Lung (tissue), 11 donors: ENCODE measurements at regions not wholly inside any gene's neighbourhood (a gene's known extent, or its start where the extent isn't known, plus 50 kb on each side); places are given as distances from the start of the nearest gene placed in this dataset.

Experiments
- ATAC-seq: fragments of 200-7000 bp; cut with Tn5 transposase; one replicate; pipeline ENCODE4 v1.9.1; 2020; ENCODE audit warnings: moderate number of reproducible peaks; ENCODE audit not compliant: insufficient read depth, low FRiP score
- DNase-seq, 3 donors: peaks; one replicate each; pipeline ENCODE4 v3.0.0-alpha.2; 2013 to 2017
- H3K27ac ChIP-seq, 2 donors: one replicate each; pipeline ENCODE4 v1.5.1; 2013; ENCODE audit warnings: mild to moderate bottlenecking in 2 of 2, moderate library complexity in 2 of 2, control low read depth in 1 of 2, inconsistent platforms in 1 of 2, low read depth in 1 of 2, low read length in 1 of 2
- H3K27me3 ChIP-seq, 3 donors: one replicate each; pipeline ENCODE4 v1.5.1; 2013; ENCODE audit warnings: low read length in 2 of 3; ENCODE audit not compliant: control insufficient read depth in 3 of 3, insufficient read depth in 3 of 3
- H3K36me3 ChIP-seq, 4 donors: one replicate each; pipeline ENCODE4 v1.5.1; 2013; ENCODE audit warnings: low read length in 4 of 4, mild to moderate bottlenecking in 1 of 4, moderate library complexity in 1 of 4; ENCODE audit not compliant: control insufficient read depth in 4 of 4, insufficient read depth in 4 of 4
- H3K4me1 ChIP-seq, 5 donors: one replicate each; pipeline ENCODE4 v1.5.1; 2013; ENCODE audit warnings: low read length in 5 of 5, mild to moderate bottlenecking in 2 of 5, moderate library complexity in 1 of 5; ENCODE audit not compliant: control insufficient read depth in 5 of 5, insufficient read depth in 5 of 5
- H3K4me3 ChIP-seq: one replicate; pipeline ENCODE4 v1.5.1; 2013; ENCODE audit warnings: mild to moderate bottlenecking, control low read depth, moderate library complexity
- H3K9ac ChIP-seq, 2 donors: one replicate each; pipeline ENCODE4 v1.5.1; 2013; ENCODE audit warnings: low read length in 2 of 2, control low read depth in 1 of 2; ENCODE audit not compliant: insufficient read depth in 1 of 2
- H3K9me3 ChIP-seq, 4 donors: one replicate each; pipeline ENCODE4 v1.5.1; 2013; ENCODE audit warnings: low read length in 3 of 4, mild to moderate bottlenecking in 1 of 4, moderate library complexity in 1 of 4; ENCODE audit not compliant: control insufficient read depth in 4 of 4, insufficient read depth in 3 of 4
- CTCF ChIP-seq: IDR thresholded peaks from 2 replicates; pipeline ENCODE4 v1.5.1; 2012; ENCODE audit warnings: mild to moderate bottlenecking; ENCODE audit errors: control extremely low read depth, extremely low read depth
- WGBS, 2 donors: extraction: QIAGEN DNeasy Blood & Tissue Kit; methylation state at CpG; one replicate each; pipeline ENCODE4 v1.1.7; 2013; 5-methylcytosine and 5-hydroxymethylcytosine counted together
- donor health status: control.
- donor health status: control.
- donor health status: Bipolar disorder and iron deficiency.
- donor health status: healthy.
- donor health status: DM: yes; HTN: yes; CAD: no.

DNA sequence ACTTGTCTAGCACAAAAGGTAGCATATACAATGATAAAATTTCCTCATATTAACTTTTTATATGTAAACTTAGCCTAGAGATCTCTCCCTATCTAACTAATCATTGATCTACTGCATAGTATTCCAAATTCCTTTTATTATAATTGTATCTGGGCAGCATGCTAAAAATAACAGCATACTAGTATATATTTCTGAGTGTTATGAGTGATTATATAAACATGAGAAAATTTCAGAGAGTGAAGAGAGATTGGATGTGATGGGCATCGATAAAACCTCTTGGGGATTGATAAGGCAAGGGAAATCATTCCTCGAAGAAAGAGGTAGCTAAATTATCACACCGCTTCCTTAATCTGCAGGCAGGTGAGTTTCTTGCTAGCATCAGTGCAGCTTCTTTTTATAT, 158.2 kb downstream of the HMHB1 start:
- H3K27ac ChIP-seq = no peak overlapping the region
- no peak for DNase-seq
- no peaks in the 10 kb centered on the region for H3K4me1 ChIP-seq
- ATAC-seq = no peak
- H3K36me3 ChIP-seq = no peaks in the 10 kb centered on the region
- no peak overlapping the region for H3K9ac ChIP-seq
- TF ChIP-seq CTCF = no peak
- 74 to 81% methylated on average over 3 of the region's 3 CpGs for WGBS, 2 donors
- H3K9me3 ChIP-seq = no peaks in the 10 kb centered on the region
- no peak overlapping the region for H3K4me3 ChIP-seq
- H3K27me3 ChIP-seq = no peaks in the 10 kb centered on the region

DNA sequence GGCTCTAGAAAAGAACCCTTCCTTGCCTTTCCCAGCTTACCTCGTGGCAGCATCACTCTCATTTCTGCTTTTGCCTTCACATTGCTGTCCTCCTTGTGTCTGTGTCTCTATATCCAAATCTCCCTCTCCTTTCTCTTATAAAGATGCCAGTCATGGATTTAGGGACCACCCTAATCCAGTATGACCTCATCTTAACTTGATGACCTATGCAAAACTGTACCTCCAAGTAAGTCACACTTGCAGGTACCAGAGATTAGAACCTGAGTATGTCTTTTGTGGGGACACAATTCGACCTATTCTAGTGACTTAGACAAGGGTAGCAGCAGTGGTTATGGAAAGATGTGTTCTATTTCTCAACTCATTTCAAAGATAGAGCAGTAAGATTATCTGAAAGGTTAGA, 160.1 kb downstream of the HMHB1 start:
- no peak overlapping the region for H3K9ac ChIP-seq
- H3K4me1 ChIP-seq = no peaks in the 10 kb centered on the region
- DNase-seq = no peak
- no peaks in the 10 kb centered on the region for H3K36me3 ChIP-seq
- no peak for ATAC-seq
- H3K4me3 ChIP-seq = no peak overlapping the region
- no peak for TF ChIP-seq CTCF
- no peak overlapping the region for H3K27ac ChIP-seq
- no peaks in the 10 kb centered on the region for H3K27me3 ChIP-seq
- H3K9me3 ChIP-seq = no peaks in the 10 kb centered on the region
- 80 to 84% methylated on average over 2 of the region's 2 CpGs for WGBS, 2 donors

GRCh38 chr5:143976055-143976454, 164.1 kb downstream of the HMHB1 start:
- no peak overlapping the region for H3K4me3 ChIP-seq
- no peaks in the 10 kb centered on the region for H3K4me1 ChIP-seq
- TF ChIP-seq CTCF = no peak
- DNase-seq (no peak), ATAC-seq (no peak)
- no peaks in the 10 kb centered on the region for H3K36me3 ChIP-seq
- H3K27ac ChIP-seq = no peak overlapping the region
- H3K9ac ChIP-seq = no peak overlapping the region
- no peaks in the 10 kb centered on the region for H3K27me3 ChIP-seq
- H3K9me3 ChIP-seq = no peaks in the 10 kb centered on the region
- 91 to 95% methylated on average over 1 of the region's 1 CpG for WGBS, 2 donors

DNA sequence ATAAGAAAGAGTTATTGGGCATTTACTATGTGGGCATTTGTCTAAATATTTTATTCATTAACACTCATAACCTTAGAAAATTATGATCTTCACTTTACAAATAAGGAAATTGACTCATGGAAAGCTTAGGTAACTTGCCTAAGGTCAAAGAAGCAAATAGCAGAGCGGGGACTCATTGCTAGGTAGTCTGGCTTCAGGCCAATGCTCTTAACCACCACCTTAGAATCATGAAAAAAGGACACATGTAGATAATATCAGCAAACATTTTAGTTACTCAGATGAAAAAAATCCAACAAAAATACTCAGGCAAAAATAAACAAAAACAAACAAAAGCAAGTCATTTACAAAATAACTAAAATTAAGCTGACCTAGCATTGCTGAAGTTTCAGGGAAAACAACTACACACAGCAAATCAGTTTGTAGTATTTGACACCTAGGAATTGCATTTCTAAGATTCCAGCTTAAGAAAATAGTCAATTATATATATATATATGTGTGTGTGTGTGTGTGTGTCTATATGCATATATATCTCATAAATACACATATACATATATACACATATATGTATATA, 166.0 kb downstream of the HMHB1 start:
- Histone ChIP-seq H3K27me3 (no peaks in the 10 kb centered on the region), H3K4me3 (no peak overlapping the region), H3K36me3 (no peaks in the 10 kb centered on the region), H3K4me1 (no peaks in the 10 kb centered on the region), H3K27ac (no peak overlapping the region), H3K9ac (no peak overlapping the region), H3K9me3 (no peaks in the 10 kb centered on the region)
- TF ChIP-seq CTCF = no peak
- no peak for DNase-seq
- no peak for ATAC-seq
- WGBS, 2 donors = 5 to 60% methylated on average over 1 of the region's 1 CpG
